ENCODE measurements at regions not wholly inside any gene's neighbourhood (a gene's known extent, or its start where the extent isn't known, plus 50 kb on each side); places are given as distances from the start of the nearest gene placed in this dataset.

DNA sequence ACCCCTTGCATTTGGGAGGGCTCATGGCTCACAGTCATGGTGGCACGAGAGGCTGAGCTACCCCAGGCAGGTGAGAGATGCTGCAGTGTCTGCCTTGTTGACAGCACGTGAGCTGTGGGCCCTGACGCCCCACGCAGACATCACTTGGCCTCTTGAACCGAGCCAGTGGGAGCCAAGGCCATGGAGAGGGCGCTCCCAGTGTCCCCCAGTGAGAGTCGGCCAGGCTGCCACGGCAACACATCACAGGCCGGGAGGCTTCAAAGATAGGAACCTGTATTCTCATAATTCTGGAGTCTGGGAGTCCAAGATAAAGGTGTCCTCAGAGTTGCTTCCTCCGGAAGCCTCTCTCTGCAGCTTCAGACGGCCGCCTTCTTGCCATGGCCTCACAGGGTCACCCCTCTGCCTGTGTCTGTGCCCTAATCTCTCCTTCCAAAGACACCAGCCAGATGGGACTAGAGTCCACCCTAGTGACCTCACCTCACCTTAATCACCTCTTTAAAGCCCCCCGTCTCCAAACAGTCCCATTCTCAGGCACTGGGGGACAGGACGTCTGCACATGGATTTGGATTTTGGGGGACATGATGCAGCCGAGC, 119.6 kb downstream of the KLF6 start:
- no peak for ATAC-seq
- TF ChIP-seq ZNF8 (CRISPR knock-in tag; IDR thresholded peaks at IDR 0.05) (no peak), CSDC2 (CRISPR knock-in tag; IDR thresholded peaks at IDR 0.05) (no peak), OSR1 (CRISPR knock-in tag; IDR thresholded peaks at IDR 0.05) (no peak), ZC3H10 (CRISPR knock-in tag; IDR thresholded peaks at IDR 0.05) (no peak), ZFP30 (CRISPR knock-in tag; IDR thresholded peaks at IDR 0.05) (no peak), ARNTL (CRISPR knock-in tag; IDR thresholded peaks at IDR 0.05; ENCODE audit: borderline replicate concordance, low read depth) (no peak), TOX (CRISPR knock-in tag; IDR thresholded peaks at IDR 0.05; ENCODE audit: borderline replicate concordance) (no peak)
- TF ChIP-seq, protein P1, sequence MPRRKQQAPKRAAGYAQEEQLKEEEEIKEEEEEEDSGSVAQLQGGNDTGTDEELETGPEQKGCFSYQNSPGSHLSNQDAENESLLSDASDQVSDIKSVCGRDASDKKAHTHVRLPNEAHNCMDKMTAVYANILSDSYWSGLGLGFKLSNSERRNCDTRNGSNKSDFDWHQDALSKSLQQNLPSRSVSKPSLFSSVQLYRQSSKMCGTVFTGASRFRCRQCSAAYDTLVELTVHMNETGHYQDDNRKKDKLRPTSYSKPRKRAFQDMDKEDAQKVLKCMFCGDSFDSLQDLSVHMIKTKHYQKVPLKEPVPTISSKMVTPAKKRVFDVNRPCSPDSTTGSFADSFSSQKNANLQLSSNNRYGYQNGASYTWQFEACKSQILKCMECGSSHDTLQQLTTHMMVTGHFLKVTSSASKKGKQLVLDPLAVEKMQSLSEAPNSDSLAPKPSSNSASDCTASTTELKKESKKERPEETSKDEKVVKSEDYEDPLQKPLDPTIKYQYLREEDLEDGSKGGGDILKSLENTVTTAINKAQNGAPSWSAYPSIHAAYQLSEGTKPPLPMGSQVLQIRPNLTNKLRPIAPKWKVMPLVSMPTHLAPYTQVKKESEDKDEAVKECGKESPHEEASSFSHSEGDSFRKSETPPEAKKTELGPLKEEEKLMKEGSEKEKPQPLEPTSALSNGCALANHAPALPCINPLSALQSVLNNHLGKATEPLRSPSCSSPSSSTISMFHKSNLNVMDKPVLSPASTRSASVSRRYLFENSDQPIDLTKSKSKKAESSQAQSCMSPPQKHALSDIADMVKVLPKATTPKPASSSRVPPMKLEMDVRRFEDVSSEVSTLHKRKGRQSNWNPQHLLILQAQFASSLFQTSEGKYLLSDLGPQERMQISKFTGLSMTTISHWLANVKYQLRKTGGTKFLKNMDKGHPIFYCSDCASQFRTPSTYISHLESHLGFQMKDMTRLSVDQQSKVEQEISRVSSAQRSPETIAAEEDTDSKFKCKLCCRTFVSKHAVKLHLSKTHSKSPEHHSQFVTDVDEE (CRISPR knock-in tag; IDR thresholded peaks at IDR 0.05): no peak
- TF ChIP-seq, protein P2, sequence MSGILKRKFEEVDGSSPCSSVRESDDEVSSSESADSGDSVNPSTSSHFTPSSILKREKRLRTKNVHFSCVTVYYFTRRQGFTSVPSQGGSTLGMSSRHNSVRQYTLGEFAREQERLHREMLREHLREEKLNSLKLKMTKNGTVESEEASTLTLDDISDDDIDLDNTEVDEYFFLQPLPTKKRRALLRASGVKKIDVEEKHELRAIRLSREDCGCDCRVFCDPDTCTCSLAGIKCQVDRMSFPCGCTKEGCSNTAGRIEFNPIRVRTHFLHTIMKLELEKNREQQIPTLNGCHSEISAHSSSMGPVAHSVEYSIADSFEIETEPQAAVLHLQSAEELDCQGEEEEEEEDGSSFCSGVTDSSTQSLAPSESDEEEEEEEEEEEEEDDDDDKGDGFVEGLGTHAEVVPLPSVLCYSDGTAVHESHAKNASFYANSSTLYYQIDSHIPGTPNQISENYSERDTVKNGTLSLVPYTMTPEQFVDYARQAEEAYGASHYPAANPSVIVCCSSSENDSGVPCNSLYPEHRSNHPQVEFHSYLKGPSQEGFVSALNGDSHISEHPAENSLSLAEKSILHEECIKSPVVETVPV (CRISPR knock-in tag; IDR thresholded peaks at IDR 0.05): no peak
- TF ChIP-seq, protein P3, sequence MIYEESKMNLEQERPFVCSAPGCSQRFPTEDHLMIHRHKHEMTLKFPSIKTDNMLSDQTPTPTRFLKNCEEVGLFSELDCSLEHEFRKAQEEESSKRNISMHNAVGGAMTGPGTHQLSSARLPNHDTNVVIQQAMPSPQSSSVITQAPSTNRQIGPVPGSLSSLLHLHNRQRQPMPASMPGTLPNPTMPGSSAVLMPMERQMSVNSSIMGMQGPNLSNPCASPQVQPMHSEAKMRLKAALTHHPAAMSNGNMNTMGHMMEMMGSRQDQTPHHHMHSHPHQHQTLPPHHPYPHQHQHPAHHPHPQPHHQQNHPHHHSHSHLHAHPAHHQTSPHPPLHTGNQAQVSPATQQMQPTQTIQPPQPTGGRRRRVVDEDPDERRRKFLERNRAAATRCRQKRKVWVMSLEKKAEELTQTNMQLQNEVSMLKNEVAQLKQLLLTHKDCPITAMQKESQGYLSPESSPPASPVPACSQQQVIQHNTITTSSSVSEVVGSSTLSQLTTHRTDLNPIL (CRISPR knock-in tag; IDR thresholded peaks at IDR 0.05; ENCODE audit: low read depth): no peak

DNA sequence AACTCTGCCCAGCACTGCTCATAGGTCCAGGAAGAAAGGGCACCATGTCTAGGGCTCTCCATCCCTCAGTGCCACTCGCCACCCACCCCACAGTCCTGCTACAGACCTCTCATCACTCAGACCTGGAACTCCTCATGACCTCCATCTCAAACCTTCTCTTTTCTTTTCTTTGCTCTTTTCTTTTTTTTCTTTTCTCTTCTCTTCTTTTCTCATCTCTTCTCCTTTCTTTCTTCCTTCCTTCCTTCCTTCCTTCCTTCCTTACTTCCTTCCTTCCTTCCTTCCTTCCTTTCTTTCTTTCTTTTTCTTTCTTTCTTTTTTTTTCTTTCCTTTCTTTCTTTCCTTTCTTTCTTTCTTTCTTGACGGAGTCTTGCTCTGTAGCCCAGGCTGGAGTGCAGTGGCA, 122.2 kb downstream of the KLF6 start:
- TF ChIP-seq TCF4 (CRISPR knock-in tag; IDR thresholded peaks at IDR 0.05; ENCODE audit: borderline replicate concordance) (no peak), RARB (CRISPR knock-in tag; IDR thresholded peaks at IDR 0.05) (no peak), ZFP30 (CRISPR knock-in tag; IDR thresholded peaks at IDR 0.05) (no peak), SNAI2 (CRISPR knock-in tag; IDR thresholded peaks at IDR 0.05) (no peak), CSDC2 (CRISPR knock-in tag; IDR thresholded peaks at IDR 0.05) (no peak), ARNTL (CRISPR knock-in tag; IDR thresholded peaks at IDR 0.05; ENCODE audit: borderline replicate concordance, low read depth) (no peak), ZNF565 (CRISPR knock-in tag; conservative IDR thresholded peaks at IDR 0.05; ENCODE audit: low read depth) (no peak), GLIS3 (CRISPR knock-in tag; IDR thresholded peaks at IDR 0.05) (no peak), ZNF70 (CRISPR knock-in tag; IDR thresholded peaks at IDR 0.05) (no peak), BACH2 (CRISPR knock-in tag; IDR thresholded peaks at IDR 0.05; ENCODE audit: borderline replicate concordance) (no peak), ESRRG (CRISPR knock-in tag; IDR thresholded peaks at IDR 0.05) (no peak), ZNF8 (CRISPR knock-in tag; IDR thresholded peaks at IDR 0.05) (no peak), ZC3H10 (CRISPR knock-in tag; IDR thresholded peaks at IDR 0.05) (no peak)
- TF ChIP-seq, protein P4, sequence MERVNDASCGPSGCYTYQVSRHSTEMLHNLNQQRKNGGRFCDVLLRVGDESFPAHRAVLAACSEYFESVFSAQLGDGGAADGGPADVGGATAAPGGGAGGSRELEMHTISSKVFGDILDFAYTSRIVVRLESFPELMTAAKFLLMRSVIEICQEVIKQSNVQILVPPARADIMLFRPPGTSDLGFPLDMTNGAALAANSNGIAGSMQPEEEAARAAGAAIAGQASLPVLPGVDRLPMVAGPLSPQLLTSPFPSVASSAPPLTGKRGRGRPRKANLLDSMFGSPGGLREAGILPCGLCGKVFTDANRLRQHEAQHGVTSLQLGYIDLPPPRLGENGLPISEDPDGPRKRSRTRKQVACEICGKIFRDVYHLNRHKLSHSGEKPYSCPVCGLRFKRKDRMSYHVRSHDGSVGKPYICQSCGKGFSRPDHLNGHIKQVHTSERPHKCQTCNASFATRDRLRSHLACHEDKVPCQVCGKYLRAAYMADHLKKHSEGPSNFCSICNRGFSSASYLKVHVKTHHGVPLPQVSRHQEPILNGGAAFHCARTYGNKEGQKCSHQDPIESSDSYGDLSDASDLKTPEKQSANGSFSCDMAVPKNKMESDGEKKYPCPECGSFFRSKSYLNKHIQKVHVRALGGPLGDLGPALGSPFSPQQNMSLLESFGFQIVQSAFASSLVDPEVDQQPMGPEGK (CRISPR knock-in tag; IDR thresholded peaks at IDR 0.05; ENCODE audit: borderline replicate concordance): no peak
- TF ChIP-seq, protein P1 (CRISPR knock-in tag; IDR thresholded peaks at IDR 0.05): no peak
- TF ChIP-seq, protein P3 (CRISPR knock-in tag; IDR thresholded peaks at IDR 0.05; ENCODE audit: low read depth): no peak
- TF ChIP-seq, protein P2 (CRISPR knock-in tag; IDR thresholded peaks at IDR 0.05): no peak
- no peak for ATAC-seq
